ENCODE measurements at regions not wholly inside any gene's neighbourhood (a gene's known extent, or its start where the extent isn't known, plus 50 kb on each side); places are given as distances from the start of the nearest gene placed in this dataset.

DNA sequence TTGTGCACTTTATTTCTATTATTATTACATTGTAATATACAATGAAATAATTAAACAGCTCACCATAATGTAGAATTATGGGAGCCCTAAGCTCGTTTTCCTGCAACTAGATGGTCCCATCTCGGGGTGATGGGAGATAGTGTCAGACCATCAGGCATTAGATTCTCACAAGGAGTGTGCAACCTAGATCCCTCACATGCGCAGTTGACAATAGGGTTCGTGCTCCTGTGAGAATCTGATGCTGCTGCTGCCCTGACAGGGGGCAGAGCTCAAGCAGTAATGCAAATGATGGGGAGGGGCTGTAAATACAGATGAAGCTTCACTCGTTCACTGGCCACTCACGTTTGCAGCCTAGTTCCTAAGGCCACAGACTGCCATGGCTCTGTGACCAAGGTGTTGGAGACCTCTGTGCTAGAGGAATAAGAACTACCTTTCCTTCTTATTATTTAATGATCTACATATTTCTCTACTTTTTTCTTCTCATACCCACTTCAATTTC, 492.9 kb upstream of the INTU start:
- DNase-seq = no peak
- Histone ChIP-seq H3K4me3 (no peak overlapping the region), H3K27ac (no peak overlapping the region), H3K36me3 (no peaks in the 10 kb centered on the region), H3K27me3 (no peaks in the 10 kb centered on the region), H3K9me3 (no peaks in the 10 kb centered on the region), H3K4me1 (no peaks in the 10 kb centered on the region)
- TF ChIP-seq CTCF (IDR thresholded peaks at IDR 0.05) = no peak
- TF ChIP-seq POLR2A (IDR thresholded peaks at IDR 0.05) = no peak

DNA sequence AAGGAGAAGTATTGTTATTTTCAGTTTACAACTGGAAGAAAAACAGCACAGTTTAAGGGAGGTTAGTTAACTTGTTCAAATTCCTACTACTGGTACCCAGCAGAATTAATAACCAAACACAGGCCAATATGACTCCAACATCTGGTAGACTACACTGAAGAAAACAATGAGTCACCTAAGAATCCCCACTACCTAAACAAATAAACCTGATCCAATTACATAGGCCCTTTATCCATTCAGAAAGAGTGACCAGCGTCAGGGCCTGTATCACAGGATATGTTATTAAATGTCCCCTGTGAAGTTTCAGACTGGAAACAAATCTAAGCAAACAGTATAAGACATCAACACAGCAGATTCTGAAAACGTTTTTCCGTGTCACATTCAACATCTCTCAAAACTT, 492.5 kb upstream of the INTU start:
- H3K36me3 ChIP-seq = no peaks in the 10 kb centered on the region
- DNase-seq = no peak

DNA sequence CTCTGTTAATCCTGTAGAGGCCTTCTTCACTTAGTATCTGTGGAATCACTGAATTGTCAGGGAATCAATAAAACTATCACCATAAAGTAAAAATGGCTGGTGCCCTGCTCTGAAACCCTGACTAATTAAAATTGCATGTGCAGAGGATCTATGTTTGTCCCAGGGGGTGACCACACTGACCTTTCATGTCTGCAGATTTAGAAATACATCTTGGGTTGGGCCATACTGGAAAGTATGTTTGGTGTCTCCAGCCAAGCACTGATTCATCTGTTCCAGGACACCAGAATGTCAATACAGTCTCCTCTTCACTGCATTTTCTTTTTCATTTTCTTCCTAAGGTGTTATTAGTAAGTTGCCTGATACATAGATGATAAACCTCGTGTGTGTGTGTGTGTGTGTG, 490.9 kb upstream of the INTU start:
- Histone ChIP-seq H3K4me1 (no peaks in the 10 kb centered on the region), H3K36me3 (no peaks in the 10 kb centered on the region), H3K9me3 (no peaks in the 10 kb centered on the region), H3K4me3 (no peak overlapping the region), H3K27me3 (no peaks in the 10 kb centered on the region), H3K27ac (no peak overlapping the region)
- no peak for DNase-seq
- no peak for TF ChIP-seq POLR2A (IDR thresholded peaks at IDR 0.05)
- TF ChIP-seq CTCF (IDR thresholded peaks at IDR 0.05) = no peak

More for the DNA sequence above, 492.5 kb upstream of the INTU start:
- Histone ChIP-seq H3K27me3 (no peaks in the 10 kb centered on the region), H3K4me1 (no peaks in the 10 kb centered on the region), H3K4me3 (no peak overlapping the region), H3K9me3 (no peaks in the 10 kb centered on the region), H3K27ac (no peak overlapping the region)
- TF ChIP-seq CTCF (IDR thresholded peaks at IDR 0.05) (no peak), POLR2A (IDR thresholded peaks at IDR 0.05) (no peak)

- no peaks in the 10 kb centered on the region for H3K27me3 ChIP-seq
- no peak for DNase-seq
- H3K27ac ChIP-seq = no peak overlapping the region
- no peaks in the 10 kb centered on the region for H3K4me1 ChIP-seq
- no peak overlapping the region for H3K4me3 ChIP-seq
- no peaks in the 10 kb centered on the region for H3K36me3 ChIP-seq
- no peak for TF ChIP-seq CTCF (IDR thresholded peaks at IDR 0.05)
- no peak for TF ChIP-seq POLR2A (IDR thresholded peaks at IDR 0.05)
- no peaks in the 10 kb centered on the region for H3K9me3 ChIP-seq
These were observed 489.1 kb upstream of the INTU start for GRCh38 chr4:127143460-127144195.

GRCh38 chr4:127145006-127145540, 487.7 kb upstream of the INTU start:
- TF ChIP-seq CTCF (IDR thresholded peaks at IDR 0.05) (no peak), POLR2A (IDR thresholded peaks at IDR 0.05) (no peak)
- no peaks in the 10 kb centered on the region for H3K4me1 ChIP-seq

More at GRCh38 chr4:127145006-127145540, 487.7 kb upstream of the INTU start:
- Histone ChIP-seq H3K27me3 (no peaks in the 10 kb centered on the region), H3K4me3 (no peak overlapping the region), H3K9me3 (no peaks in the 10 kb centered on the region), H3K36me3 (no peaks in the 10 kb centered on the region), H3K27ac (no peak overlapping the region)
- no peak for DNase-seq

Measured in Peyer's patch (tissue), 4 donors.